A172 (cell line): ENCODE measurements at regions not wholly inside any gene's neighbourhood (a gene's known extent, or its start where the extent isn't known, plus 50 kb on each side); places are given as distances from the start of the nearest gene placed in this dataset.

Source experiments
- DNase-seq: peaks from one replicate; pipeline ENCODE4 v3.0.0-alpha.2; 2015; ENCODE audit warnings: low spot score

DNA sequence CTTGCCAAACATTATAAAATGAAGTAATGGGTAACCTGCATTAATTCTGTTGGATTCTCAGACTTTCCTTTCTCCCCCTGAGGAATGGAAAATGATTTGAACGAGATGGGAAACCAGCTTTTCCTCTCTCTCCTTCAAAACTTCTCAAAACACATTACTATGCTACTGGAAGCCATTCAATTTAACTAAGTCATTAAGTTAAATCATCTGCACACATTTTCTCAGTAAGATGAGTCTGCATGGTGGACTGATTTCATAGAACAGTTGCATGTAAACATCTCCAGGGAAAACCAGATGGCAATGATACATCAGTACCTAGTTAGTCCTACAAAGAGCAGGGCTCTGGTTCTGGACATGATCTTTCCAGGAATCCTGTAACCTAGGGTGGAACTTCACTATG, 59.9 kb downstream of the BMP4 start:
- no peak for DNase-seq

DNA sequence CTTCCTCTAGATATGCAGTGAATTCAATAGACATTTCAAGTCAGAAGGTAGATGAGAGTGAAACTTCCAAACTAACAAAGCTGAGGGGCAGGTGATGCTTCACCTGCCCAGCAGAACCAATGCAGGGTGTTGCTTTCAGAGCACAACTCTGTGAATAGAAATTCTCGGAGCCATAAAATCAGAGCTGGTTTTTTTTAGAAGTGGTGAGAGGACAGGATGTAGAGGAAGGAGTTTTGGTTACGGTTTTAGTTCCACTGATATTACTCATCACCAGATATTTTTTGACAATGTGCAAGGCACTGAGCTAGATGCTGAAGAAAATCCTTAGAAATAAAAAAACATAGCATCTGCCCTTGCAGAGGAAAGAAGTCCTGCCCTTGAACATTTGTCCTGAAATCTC, 62.2 kb downstream of the BMP4 start:
- DNase-seq = peak; percentile 59

GRCh38 chr14:53893374-53893773, 63.3 kb downstream of the BMP4 start:
- DNase-seq = no peak

GRCh38 chr14:53890611-53891101, 66.0 kb downstream of the BMP4 start:
- DNase-seq = peak; percentile 44

- DNase-seq = no peak
Measured at GRCh38 chr14:53888535-53889386, 67.9 kb downstream of the BMP4 start.

DNA sequence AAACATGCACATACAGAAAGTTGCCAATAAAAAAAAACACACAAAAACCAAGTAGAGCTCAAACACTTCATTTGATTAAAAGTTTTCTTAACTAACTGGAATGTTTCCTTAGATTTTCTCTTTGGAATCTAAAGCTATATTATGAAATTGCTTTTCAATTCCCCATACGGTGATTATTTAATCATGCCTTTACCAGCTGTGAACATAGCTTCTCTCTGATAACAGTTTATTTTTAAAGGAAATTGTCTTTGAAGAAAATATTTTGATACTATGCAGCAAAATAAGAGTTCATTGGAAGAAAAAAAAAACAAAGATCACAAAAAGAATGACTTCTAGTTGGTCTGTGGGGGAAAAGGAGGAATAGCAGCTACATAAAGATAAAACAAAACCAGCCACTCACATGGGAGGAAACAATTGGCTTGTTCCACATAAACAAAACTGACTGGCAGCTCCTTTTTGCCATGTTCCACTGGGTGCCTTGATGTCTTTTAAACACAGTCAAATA, 71.4 kb downstream of the BMP4 start:
- DNase-seq = no peak

DNA sequence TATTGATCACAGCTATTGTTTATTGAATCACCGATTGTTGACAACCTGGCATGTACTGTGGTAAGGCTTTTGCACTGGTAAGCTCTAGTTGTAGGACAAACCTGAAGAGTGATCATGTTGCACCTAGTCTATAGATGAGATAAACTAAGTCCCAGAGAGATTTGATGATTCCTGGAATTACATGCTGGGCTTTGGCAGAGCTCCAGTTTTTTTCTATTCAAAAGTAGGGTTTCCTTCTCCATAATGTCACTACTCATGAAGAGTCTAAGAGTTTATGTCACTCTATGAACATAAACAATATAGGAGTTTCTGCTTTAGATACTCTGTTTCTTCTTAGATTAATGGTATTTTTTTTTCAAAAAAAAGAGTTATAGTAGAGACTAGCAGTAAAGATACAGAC, 72.0 kb downstream of the BMP4 start:
- no peak for DNase-seq

DNA sequence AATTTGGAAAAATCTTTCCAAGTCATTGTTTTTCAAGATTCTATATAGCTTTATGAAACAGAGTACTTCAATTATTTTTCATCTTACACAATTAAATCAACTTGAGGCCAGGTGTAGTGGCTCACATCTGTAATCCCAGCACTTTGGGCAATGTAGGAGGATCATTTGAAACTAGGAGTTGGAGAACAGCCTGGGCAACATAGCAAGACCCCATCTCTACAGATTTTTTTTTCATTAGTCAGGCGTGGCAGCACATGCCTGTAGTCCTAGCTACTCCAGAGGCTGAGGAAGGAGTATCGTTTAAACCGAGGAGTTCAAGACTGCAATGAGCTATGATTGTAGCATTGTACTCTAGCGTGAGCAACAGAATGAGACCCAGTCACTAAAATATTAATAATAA, 72.9 kb downstream of the BMP4 start:
- no peak for DNase-seq

- no peak for DNase-seq
Measured at GRCh38 chr14:53882684-53883083, 73.9 kb downstream of the BMP4 start.

DNA sequence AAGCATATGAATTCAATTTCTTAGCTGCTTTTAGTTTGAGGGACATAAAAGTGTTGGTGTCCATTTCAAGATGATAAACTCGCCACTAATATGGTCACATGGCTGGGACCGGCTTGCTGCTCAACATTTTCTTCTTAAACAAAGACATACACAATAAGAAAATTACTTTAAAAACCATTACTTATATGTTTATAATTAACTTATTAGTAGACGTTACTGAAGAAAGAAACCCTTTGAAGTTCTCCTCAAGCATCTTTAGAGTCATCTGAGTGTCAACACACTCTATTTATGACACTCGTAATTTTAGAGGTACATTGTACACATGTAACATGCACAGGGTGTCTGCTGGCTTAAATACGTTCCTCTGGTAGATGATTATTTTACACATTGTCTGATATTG, 74.7 kb downstream of the BMP4 start:
- no peak for DNase-seq

GRCh38 chr14:53881161-53881871, 75.3 kb downstream of the BMP4 start:
- peak; percentile 50 for DNase-seq

DNA sequence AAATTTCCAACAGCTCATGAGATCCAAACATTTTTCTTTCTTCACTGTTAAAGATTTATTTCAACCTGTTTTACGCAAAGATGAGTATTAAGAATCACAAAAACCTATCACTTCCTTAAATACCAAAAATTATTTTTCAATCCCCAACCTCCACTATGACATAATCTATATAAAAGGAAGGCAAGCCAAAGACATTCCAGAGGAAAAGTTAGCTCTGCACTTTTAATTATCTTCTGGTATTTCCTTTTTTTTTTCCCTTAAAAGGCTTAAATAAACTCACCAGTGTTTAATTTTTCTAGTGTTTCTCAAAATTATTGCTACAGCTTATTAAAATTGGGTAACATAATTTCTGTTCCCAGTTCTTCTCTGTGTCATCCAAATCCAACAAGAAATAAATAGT, 75.9 kb downstream of the BMP4 start:
- DNase-seq = no peak

GRCh38 chr14:53879747-53880146, 76.9 kb downstream of the BMP4 start:
- DNase-seq = no peak

GRCh38 chr14:53879022-53879686, 77.5 kb downstream of the BMP4 start:
- DNase-seq = no peak

- no peak for DNase-seq
Measured at GRCh38 chr14:53875324-53875897, 81.2 kb downstream of the BMP4 start.

DNA sequence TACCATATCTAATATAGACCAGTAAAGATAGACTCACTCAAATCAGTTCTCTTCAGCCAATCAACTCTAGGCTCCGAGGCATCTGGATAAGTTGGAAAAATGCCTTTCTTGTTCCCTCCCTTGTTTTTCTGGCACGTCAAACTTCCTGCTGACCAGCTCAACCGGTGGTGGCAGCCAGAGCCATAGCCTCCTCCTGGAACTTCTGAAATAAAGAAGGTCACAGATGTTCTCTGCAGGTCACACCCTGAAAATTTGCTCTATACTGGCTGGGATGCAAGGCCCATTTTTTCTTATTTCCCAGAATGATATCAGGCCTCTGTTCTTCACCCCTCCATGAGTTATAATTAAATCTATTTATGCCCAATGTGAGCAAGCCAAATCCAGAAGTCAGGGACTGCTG, 81.9 kb downstream of the BMP4 start:
- DNase-seq = no peak

- no peak for DNase-seq
Measured at GRCh38 chr14:53872681-53873089, 83.9 kb downstream of the BMP4 start.

DNA sequence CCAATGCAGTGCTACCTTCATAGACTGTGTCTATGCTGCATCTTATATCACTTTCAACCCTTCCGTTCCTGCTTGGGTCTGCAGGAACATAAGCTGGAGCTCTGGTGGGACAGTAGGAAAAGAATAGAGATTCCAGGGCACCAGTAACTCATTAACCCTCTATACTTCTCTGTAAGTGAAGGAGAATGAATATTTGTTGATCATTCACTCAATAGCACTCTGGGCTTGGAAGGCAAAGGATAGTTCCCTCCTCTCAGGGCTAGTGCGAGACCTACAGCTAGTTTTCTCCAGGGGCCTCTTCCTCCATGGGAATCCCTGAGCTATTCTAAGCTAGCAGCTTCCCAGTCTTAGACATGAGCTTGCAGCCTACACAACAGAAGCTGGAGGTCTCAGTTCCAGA, 84.7 kb downstream of the BMP4 start:
- DNase-seq = no peak

DNA sequence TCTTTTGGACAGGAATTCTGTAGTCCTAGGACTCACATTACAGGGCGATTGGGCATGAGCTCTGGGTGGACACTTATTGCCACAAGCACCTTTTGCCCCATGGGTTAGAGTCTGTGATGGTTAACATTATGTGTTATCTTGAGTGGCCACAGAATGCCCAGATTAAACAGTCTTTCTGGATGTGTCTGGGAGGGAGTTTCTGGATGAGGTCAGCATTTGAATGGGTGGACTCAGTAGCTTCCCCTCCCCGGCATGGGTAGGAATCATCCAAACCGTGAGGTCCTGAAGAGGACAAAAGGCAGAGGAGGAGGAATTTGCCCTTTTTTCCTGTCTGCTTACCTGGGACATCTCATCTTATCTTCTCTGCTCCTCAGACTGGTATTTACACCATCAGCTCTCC, 85.6 kb downstream of the BMP4 start:
- DNase-seq = no peak

GRCh38 chr14:53865711-53866110, 90.9 kb downstream of the BMP4 start:
- DNase-seq = no peak

DNA sequence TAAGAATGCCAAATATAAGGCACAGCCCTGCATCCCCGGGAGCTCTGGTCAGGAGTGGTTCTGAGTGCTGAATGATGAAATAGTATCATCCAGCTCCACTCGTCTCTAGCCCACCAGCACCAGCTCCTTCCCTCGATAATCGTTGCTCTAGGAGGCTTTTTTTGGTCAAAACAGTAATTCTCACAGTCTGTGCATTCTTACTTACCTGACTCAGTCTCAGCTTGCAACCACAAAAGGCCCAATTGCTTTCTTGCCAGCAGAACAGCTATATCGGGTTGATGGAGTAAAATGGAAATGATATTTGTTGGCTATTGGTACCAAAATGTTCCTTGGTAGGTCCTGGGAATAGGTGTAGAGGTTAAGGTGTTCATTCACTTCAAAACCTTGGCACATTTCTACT, 94.8 kb downstream of the BMP4 start:
- no peak for DNase-seq

DNA sequence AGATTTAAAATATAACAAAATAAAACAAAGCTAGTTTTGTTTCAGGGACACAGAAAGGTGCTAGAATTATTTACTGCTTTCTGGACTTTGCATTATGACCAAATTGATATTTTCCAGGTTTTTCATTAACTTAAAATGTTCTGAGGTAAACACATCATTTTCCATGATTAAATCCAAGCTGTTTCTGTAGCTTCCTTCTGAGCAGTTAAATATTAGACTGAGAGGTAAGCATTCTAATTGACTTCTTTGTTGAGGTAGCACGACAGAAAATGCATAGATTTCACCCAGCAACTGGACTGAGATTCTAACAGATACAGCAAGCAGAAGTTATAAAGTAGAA, 98.3 kb downstream of the BMP4 start:
- no peak for DNase-seq
